WTC11 (cell line): ENCODE measurements at regions not wholly inside any gene's neighbourhood (a gene's known extent, or its start where the extent isn't known, plus 50 kb on each side); places are given as distances from the start of the nearest gene placed in this dataset.

Source experiments
- ATAC-seq: fragments of 200-7000 bp; cut with Tn5 transposase; 2 replicates; pipeline ENCODE4 v1.10.0; 2021; ENCODE audit warnings: mild to moderate bottlenecking, moderate library complexity
- CTCF ChIA-PET: fragments of 300-600 bp; sonication (Branson Sonifier 250); formaldehyde crosslinking; loops from one replicate; lab custom pipeline; 2021; ENCODE audit warnings: antibody characterized with exemption; lab: Charles Lee
- POLR2A ChIA-PET: fragments of 350-600 bp; sonication (Branson Sonifier 250); formaldehyde crosslinking; loops from one replicate; lab custom pipeline; 2021; ENCODE audit warnings: antibody characterized with exemption; lab: Charles Lee
- DNase-seq: peaks from one replicate; pipeline ENCODE4 v3.0.0; 2021; ENCODE audit warnings: low spot score
- H3K27ac Mint-ChIP-seq: 2 replicates; pipeline ENCODE4 v1.8.0; 2021; ENCODE audit warnings: mixed read lengths
- H3K27me3 Mint-ChIP-seq: 2 replicates; pipeline ENCODE4 v1.8.0; 2021; ENCODE audit warnings: low read depth, mild to moderate bottlenecking, moderate library complexity, mixed read lengths
- H3K36me3 Mint-ChIP-seq: 2 replicates; pipeline ENCODE4 v1.8.0; 2021; ENCODE audit warnings: mixed read lengths
- H3K4me1 Mint-ChIP-seq: 2 replicates; pipeline ENCODE4 v1.8.0; 2022; ENCODE audit warnings: mixed read lengths
- H3K4me3 Mint-ChIP-seq: 2 replicates; pipeline ENCODE4 v1.8.0; 2021; ENCODE audit warnings: mild to moderate bottlenecking, moderate library complexity, mixed read lengths
- H3K9me3 Mint-ChIP-seq: 2 replicates; pipeline ENCODE4 v1.8.0; 2021; ENCODE audit warnings: mixed read lengths
- ESRRA ChIP-seq: sonication (generic); formaldehyde crosslinking; IDR thresholded peaks from 2 replicates; pipeline ENCODE4 v1.8.1; 2022; ENCODE audit warnings: mild to moderate bottlenecking, missing genetic modification reagents, borderline replicate concordance
- FOXK1 ChIP-seq: sonication (generic); formaldehyde crosslinking; IDR thresholded peaks from 2 replicates; pipeline ENCODE4 v1.8.0; 2022; ENCODE audit warnings: mild to moderate bottlenecking, moderate library complexity, missing genetic modification reagents
- GABPB1 ChIP-seq: sonication (generic); formaldehyde crosslinking; IDR thresholded peaks from 2 replicates; pipeline ENCODE4 v1.8.1; 2023; ENCODE audit warnings: mild to moderate bottlenecking, missing genetic modification reagents
- MYBL2 ChIP-seq: sonication (generic); formaldehyde crosslinking; IDR thresholded peaks from 2 replicates; pipeline ENCODE4 v1.8.1; 2023; ENCODE audit warnings: mild to moderate bottlenecking, moderate library complexity, missing genetic modification reagents
- NFATC4 ChIP-seq: fragments of 250-450 bp; sonication (Bioruptor Pico); IDR thresholded peaks from 2 replicates; pipeline ENCODE4 v1.9.0; 2021; ENCODE audit warnings: mild to moderate bottlenecking
- NFYB ChIP-seq: sonication (generic); formaldehyde crosslinking; conservative IDR thresholded peaks from 2 replicates; pipeline ENCODE4 v1.8.0; 2022; ENCODE audit warnings: low read depth, missing genetic modification reagents
- NR2C2 ChIP-seq: sonication (generic); formaldehyde crosslinking; IDR thresholded peaks from 2 replicates; pipeline ENCODE4 v1.8.0; 2022; ENCODE audit warnings: mild to moderate bottlenecking, missing genetic modification reagents
- PRRX2 ChIP-seq: fragments of 250-450 bp; sonication (Bioruptor Pico); IDR thresholded peaks from 2 replicates; pipeline ENCODE4 v1.8.0; 2021; ENCODE audit warnings: mild to moderate bottlenecking
- SMAD3 ChIP-seq: sonication (generic); formaldehyde crosslinking; IDR thresholded peaks from 2 replicates; pipeline ENCODE4 v1.8.0; 2022; ENCODE audit warnings: missing genetic modification reagents, mild to moderate bottlenecking, borderline replicate concordance
- SP1 ChIP-seq: sonication (generic); formaldehyde crosslinking; conservative IDR thresholded peaks from 2 replicates; pipeline ENCODE4 v1.8.1; 2022; ENCODE audit warnings: missing genetic modification reagents
- TCF7 ChIP-seq: sonication (generic); formaldehyde crosslinking; IDR thresholded peaks from 2 replicates; pipeline ENCODE4 v1.8.0; 2022; ENCODE audit warnings: mild to moderate bottlenecking, low read depth, missing genetic modification reagents, moderate library complexity
- TP53 ChIP-seq: sonication (generic); formaldehyde crosslinking; IDR thresholded peaks from 2 replicates; pipeline ENCODE4 v1.8.1; 2023; ENCODE audit warnings: mild to moderate bottlenecking, missing genetic modification reagents
- ZNF317 ChIP-seq: sonication (generic); formaldehyde crosslinking; IDR thresholded peaks from 2 replicates; pipeline ENCODE4 v1.8.1; 2023; ENCODE audit warnings: low read depth, mild to moderate bottlenecking, moderate library complexity, missing genetic modification reagents, borderline replicate concordance
- TF ChIP-seq, protein P1 (sequence below): sonication (generic); formaldehyde crosslinking; IDR thresholded peaks from 2 replicates; pipeline ENCODE4 v1.8.0; 2022; ENCODE audit warnings: mild to moderate bottlenecking, missing genetic modification reagents
- TF ChIP-seq, protein P2 (sequence below): sonication (generic); formaldehyde crosslinking; IDR thresholded peaks from 2 replicates; pipeline ENCODE4 v1.8.1; 2023; ENCODE audit warnings: mild to moderate bottlenecking, missing genetic modification reagents, borderline replicate concordance
- TF ChIP-seq, protein P3 (sequence below): sonication (generic); formaldehyde crosslinking; IDR thresholded peaks from 2 replicates; pipeline ENCODE4 v1.8.0; 2023; ENCODE audit warnings: missing genetic modification reagents, mild to moderate bottlenecking, borderline replicate concordance
- TF ChIP-seq, protein P4 (sequence below): sonication (generic); formaldehyde crosslinking; IDR thresholded peaks from 2 replicates; pipeline ENCODE4 v1.8.1; 2023; ENCODE audit warnings: mild to moderate bottlenecking, missing genetic modification reagents, moderate library complexity

DNA sequence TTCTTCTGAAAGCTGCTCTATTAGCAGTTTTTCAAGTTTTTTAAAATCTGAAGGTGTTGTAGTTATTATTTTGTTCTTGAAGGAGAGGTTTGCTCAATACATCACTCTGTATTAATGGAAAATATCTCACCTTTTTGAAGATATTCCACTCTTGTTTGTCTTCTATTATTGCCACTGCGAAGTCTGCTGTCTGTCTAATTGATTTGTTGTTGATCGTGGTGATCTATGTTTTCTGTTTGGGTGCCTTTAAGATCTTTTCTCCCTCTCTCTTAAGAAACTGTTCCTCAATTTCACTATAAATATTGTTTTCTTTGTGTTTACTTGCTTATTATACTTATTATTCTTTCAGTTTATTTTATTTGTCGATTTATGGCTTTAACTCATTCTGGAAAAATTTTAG lies 64.9 kb upstream of the FZD8 start:
- Mint-ChIP-seq H3K4me3 (no peak overlapping the region), H3K9me3 (peaks cover 14% of the 10 kb centered on the region), H3K27me3 (peaks cover 2% of the 10 kb centered on the region; the same call in 1 of the 2 replicates)
- POLR2A ChIA-PET = no interaction called here
- no peak for ATAC-seq
- CTCF ChIA-PET = no interaction called here
- TF ChIP-seq ZNF317 = peak; percentile 94
- TF ChIP-seq GABPB1 = no peak
- TF ChIP-seq, all 79 proteins: peak for 1
- no peak for DNase-seq
- no peak overlapping the region for H3K27ac Mint-ChIP-seq
- H3K36me3 Mint-ChIP-seq = peaks cover 11% of the 10 kb centered on the region
- peaks cover 14% of the 10 kb centered on the region for H3K4me1 Mint-ChIP-seq

DNA sequence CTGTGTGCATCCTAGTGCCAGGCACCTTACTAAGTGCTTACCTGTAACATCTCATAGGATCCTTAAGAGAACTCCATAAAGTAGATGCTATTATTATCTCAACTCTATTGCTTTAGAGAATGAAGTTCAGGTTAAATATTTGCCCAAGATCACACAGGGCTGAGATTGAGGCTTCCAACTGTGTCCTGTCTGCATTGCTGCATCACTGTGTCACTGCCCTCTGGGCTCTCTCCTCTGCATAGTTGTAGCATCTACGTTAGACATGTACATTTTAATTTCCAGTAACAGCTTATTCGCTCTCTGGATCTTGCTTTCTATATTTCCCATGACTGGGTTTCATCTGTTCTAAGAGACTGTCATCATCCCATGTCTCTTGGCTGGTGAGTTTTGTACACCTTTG lies 63.6 kb upstream of the FZD8 start:
- Mint-ChIP-seq H3K4me3 (no peak overlapping the region), H3K36me3 (peaks cover 11% of the 10 kb centered on the region), H3K27me3 (no peaks in the 10 kb centered on the region)
- TF ChIP-seq FOXK1 (CRISPR knock-in tag) (no peak), TCF7 (CRISPR knock-in tag) (no peak)
- TF ChIP-seq, all 79 proteins: peak for 0
- Mint-ChIP-seq H3K9me3 (peaks cover 14% of the 10 kb centered on the region), H3K4me1 (peaks cover 11% of the 10 kb centered on the region), H3K27ac (no peak overlapping the region)
- ChIA-PET POLR2A (no interaction called here), CTCF (no interaction called here)
- peak; percentile 30; the same call in 1 of the 2 replicates for ATAC-seq
- no peak for DNase-seq

DNA sequence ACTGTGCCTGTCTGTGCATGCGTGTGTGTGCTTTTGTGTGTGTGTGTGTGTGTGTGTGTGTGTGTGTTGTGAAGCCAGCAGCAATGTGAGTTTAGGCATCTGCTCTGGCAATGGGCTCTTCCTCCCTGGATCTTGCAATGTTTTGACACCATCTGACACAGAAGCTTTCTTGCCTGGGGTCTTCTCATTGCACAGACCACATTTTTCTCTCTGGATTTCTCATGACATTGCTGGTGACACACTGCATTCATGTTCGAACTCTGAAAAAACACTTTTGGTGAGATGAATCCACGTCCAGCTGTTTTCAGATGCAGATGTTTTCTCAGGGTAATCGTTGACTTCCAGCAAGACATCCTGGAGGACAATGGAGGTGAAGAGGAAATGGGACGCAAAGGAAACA lies 63.0 kb upstream of the FZD8 start:
- DNase-seq (no peak), ATAC-seq (0 out of 2 replicates have a peak, but pooled peaks have one; percentile 6)
- H3K4me3 Mint-ChIP-seq = no peak overlapping the region
- POLR2A ChIA-PET = no interaction called here
- H3K27me3 Mint-ChIP-seq = no peaks in the 10 kb centered on the region
- peaks cover 16% of the 10 kb centered on the region for H3K4me1 Mint-ChIP-seq
- TF ChIP-seq NFATC4 (CRISPR knock-in tag) = no peak
- peaks cover 11% of the 10 kb centered on the region for H3K36me3 Mint-ChIP-seq
- peaks cover 14% of the 10 kb centered on the region for H3K9me3 Mint-ChIP-seq
- CTCF ChIA-PET = no interaction called here
- H3K27ac Mint-ChIP-seq = no peak overlapping the region

DNA sequence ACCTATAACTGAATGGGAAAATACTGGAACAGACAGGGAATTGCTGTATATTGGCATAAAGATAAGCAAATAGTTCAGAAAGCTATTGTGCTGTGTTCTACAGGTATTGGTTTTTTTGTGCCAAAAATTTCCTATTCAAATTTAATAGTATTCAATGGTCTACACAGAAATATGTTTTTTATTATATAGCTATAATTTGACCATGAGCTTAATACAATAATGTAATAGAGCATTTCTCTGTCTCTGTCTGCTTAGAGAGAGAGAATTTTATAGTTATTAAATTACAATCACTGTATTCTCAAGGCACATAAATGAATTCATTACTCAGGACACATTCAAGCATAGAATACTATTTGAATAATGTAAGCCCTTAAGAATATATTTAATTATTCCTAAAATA lies 62.3 kb upstream of the FZD8 start:
- H3K36me3 Mint-ChIP-seq = peaks cover 11% of the 10 kb centered on the region
- ChIA-PET POLR2A (no interaction called here), CTCF (no interaction called here)
- no peak overlapping the region for H3K4me3 Mint-ChIP-seq
- 0 out of 2 replicates have a peak, but pooled peaks cover 3% of the 10 kb centered on the region for H3K27me3 Mint-ChIP-seq
- DNase-seq (no peak), ATAC-seq (no peak)
- TF ChIP-seq, protein P1, sequence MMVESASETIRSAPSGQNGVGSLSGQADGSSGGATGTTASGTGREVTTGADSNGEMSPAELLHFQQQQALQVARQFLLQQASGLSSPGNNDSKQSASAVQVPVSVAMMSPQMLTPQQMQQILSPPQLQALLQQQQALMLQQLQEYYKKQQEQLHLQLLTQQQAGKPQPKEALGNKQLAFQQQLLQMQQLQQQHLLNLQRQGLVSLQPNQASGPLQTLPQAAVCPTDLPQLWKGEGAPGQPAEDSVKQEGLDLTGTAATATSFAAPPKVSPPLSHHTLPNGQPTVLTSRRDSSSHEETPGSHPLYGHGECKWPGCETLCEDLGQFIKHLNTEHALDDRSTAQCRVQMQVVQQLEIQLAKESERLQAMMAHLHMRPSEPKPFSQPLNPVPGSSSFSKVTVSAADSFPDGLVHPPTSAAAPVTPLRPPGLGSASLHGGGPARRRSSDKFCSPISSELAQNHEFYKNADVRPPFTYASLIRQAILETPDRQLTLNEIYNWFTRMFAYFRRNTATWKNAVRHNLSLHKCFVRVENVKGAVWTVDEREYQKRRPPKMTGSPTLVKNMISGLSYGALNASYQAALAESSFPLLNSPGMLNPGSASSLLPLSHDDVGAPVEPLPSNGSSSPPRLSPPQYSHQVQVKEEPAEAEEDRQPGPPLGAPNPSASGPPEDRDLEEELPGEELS (CRISPR knock-in tag) = no peak
- TF ChIP-seq, protein P2, sequence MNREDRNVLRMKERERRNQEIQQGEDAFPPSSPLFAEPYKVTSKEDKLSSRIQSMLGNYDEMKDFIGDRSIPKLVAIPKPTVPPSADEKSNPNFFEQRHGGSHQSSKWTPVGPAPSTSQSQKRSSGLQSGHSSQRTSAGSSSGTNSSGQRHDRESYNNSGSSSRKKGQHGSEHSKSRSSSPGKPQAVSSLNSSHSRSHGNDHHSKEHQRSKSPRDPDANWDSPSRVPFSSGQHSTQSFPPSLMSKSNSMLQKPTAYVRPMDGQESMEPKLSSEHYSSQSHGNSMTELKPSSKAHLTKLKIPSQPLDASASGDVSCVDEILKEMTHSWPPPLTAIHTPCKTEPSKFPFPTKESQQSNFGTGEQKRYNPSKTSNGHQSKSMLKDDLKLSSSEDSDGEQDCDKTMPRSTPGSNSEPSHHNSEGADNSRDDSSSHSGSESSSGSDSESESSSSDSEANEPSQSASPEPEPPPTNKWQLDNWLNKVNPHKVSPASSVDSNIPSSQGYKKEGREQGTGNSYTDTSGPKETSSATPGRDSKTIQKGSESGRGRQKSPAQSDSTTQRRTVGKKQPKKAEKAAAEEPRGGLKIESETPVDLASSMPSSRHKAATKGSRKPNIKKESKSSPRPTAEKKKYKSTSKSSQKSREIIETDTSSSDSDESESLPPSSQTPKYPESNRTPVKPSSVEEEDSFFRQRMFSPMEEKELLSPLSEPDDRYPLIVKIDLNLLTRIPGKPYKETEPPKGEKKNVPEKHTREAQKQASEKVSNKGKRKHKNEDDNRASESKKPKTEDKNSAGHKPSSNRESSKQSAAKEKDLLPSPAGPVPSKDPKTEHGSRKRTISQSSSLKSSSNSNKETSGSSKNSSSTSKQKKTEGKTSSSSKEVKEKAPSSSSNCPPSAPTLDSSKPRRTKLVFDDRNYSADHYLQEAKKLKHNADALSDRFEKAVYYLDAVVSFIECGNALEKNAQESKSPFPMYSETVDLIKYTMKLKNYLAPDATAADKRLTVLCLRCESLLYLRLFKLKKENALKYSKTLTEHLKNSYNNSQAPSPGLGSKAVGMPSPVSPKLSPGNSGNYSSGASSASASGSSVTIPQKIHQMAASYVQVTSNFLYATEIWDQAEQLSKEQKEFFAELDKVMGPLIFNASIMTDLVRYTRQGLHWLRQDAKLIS = no peak
- TF ChIP-seq PRRX2 (CRISPR knock-in tag) (no peak), TP53 (CRISPR knock-in tag) (no peak), NR2C2 (CRISPR knock-in tag) (no peak), SMAD3 (CRISPR knock-in tag) (no peak), ESRRA (no peak), NFYB (CRISPR knock-in tag) (no peak), MYBL2 (CRISPR knock-in tag) (no peak), TCF7 (CRISPR knock-in tag) (no peak), SP1 (CRISPR knock-in tag) (no peak)
- TF ChIP-seq, protein P3, sequence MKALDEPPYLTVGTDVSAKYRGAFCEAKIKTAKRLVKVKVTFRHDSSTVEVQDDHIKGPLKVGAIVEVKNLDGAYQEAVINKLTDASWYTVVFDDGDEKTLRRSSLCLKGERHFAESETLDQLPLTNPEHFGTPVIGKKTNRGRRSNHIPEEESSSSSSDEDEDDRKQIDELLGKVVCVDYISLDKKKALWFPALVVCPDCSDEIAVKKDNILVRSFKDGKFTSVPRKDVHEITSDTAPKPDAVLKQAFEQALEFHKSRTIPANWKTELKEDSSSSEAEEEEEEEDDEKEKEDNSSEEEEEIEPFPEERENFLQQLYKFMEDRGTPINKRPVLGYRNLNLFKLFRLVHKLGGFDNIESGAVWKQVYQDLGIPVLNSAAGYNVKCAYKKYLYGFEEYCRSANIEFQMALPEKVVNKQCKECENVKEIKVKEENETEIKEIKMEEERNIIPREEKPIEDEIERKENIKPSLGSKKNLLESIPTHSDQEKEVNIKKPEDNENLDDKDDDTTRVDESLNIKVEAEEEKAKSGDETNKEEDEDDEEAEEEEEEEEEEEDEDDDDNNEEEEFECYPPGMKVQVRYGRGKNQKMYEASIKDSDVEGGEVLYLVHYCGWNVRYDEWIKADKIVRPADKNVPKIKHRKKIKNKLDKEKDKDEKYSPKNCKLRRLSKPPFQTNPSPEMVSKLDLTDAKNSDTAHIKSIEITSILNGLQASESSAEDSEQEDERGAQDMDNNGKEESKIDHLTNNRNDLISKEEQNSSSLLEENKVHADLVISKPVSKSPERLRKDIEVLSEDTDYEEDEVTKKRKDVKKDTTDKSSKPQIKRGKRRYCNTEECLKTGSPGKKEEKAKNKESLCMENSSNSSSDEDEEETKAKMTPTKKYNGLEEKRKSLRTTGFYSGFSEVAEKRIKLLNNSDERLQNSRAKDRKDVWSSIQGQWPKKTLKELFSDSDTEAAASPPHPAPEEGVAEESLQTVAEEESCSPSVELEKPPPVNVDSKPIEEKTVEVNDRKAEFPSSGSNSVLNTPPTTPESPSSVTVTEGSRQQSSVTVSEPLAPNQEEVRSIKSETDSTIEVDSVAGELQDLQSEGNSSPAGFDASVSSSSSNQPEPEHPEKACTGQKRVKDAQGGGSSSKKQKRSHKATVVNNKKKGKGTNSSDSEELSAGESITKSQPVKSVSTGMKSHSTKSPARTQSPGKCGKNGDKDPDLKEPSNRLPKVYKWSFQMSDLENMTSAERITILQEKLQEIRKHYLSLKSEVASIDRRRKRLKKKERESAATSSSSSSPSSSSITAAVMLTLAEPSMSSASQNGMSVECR = no peak
- TF ChIP-seq, protein P4, sequence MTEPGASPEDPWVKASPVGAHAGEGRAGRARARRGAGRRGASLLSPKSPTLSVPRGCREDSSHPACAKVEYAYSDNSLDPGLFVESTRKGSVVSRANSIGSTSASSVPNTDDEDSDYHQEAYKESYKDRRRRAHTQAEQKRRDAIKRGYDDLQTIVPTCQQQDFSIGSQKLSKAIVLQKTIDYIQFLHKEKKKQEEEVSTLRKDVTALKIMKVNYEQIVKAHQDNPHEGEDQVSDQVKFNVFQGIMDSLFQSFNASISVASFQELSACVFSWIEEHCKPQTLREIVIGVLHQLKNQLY (CRISPR knock-in tag) = no peak
- no peak overlapping the region for H3K27ac Mint-ChIP-seq
- H3K4me1 Mint-ChIP-seq = peaks cover 23% of the 10 kb centered on the region
- peaks cover 14% of the 10 kb centered on the region for H3K9me3 Mint-ChIP-seq
